ENCODE measurements at regions not wholly inside any gene's neighbourhood (a gene's known extent, or its start where the extent isn't known, plus 50 kb on each side); places are given as distances from the start of the nearest gene placed in this dataset.

GRCh38 chr3:156030723-156031122 is 89.7 kb upstream of the KCNAB1 start:
- TF ChIP-seq CTCF (conservative IDR thresholded peaks at IDR 0.05) (no peak), ZFX (IDR thresholded peaks at IDR 0.05) (no peak)

Measured in C4-2B (cell line).